IMR-90 (cell line): ENCODE measurements at regions not wholly inside any gene's neighbourhood (a gene's known extent, or its start where the extent isn't known, plus 50 kb on each side); places are given as distances from the start of the nearest gene placed in this dataset.

ENCODE experiments used
- ATAC-seq: fragments of 200-7000 bp; cut with Tn5 transposase; 2 replicates; pipeline ENCODE4 v1.9.1; 2020; ENCODE audit warnings: low read depth, mild to moderate bottlenecking, moderate library complexity
- BruUV-seq: library from RNA; stranded (reverse); fragments of 400-500 nt; replicated peaks from 2 replicates; lab custom pipeline; 2021; lab: Mats Ljungman, UMichigan
- CTCF ChIA-PET: fragments of 300-600 bp; formaldehyde crosslinking; extraction: SDS; loops from one replicate; lab custom pipeline; 2021; ENCODE audit warnings: antibody characterized with exemption; lab: Yijun Ruan, JAX
- POLR2A ChIA-PET: fragments of 300-600 bp; sonication (Branson Sonifier 250); formaldehyde crosslinking; loops from one replicate; lab custom pipeline; 2022; ENCODE audit warnings: antibody characterized with exemption; ENCODE audit not compliant: unreplicated experiment; lab: Charles Lee
- DNase-seq: peaks from one replicate; pipeline ENCODE4 v3.0.0; 2013
- H2AFZ ChIP-seq: replicated peaks from 2 replicates; pipeline ENCODE3; 2013; ENCODE audit warnings: low read length, mild to moderate bottlenecking; ENCODE audit not compliant: poor library complexity
- H2AK5ac ChIP-seq: 2 replicates; pipeline ENCODE4 v1.6.1; 2013; ENCODE audit warnings: low read depth, low read length, inconsistent platforms
- H2AK9ac ChIP-seq: replicated peaks from 2 replicates; pipeline ENCODE3; 2013; ENCODE audit warnings: mild to moderate bottlenecking, low read depth, low read length, moderate library complexity; ENCODE audit not compliant: poor library complexity
- H2BK120ac ChIP-seq: 2 replicates; pipeline ENCODE4 v1.6.1; 2013; ENCODE audit warnings: low read depth, low read length, inconsistent platforms
- H2BK15ac ChIP-seq: 3 replicates; pipeline ENCODE4 v1.6.1; 2013; ENCODE audit warnings: low read depth, low read length, inconsistent platforms
- H2BK20ac ChIP-seq: 2 replicates; pipeline ENCODE4 v1.6.1; 2013; ENCODE audit warnings: low read depth, mild to moderate bottlenecking, inconsistent platforms, low read length, moderate library complexity
- H2BK5ac ChIP-seq: 2 replicates; pipeline ENCODE4 v1.6.1; 2013; ENCODE audit warnings: mild to moderate bottlenecking, low read depth, low read length, inconsistent platforms; ENCODE audit not compliant: poor library complexity, severe bottlenecking
- H3K14ac ChIP-seq: replicated peaks from 2 replicates; pipeline ENCODE4 v1.6.1; 2013; ENCODE audit warnings: low read depth, low read length, inconsistent platforms
- H3K18ac ChIP-seq: 2 replicates; pipeline ENCODE4 v1.6.1; 2013; ENCODE audit warnings: low read depth, low read length, control low read depth
- H3K23ac ChIP-seq: 2 replicates; pipeline ENCODE4 v1.6.1; 2013; ENCODE audit warnings: low read depth, low read length, inconsistent platforms
- H3K27ac ChIP-seq: 2 replicates; pipeline ENCODE4 v1.5.1; 2013; ENCODE audit warnings: mild to moderate bottlenecking, control low read depth, low read length; ENCODE audit not compliant: insufficient read depth
- H3K27me3 ChIP-seq: 2 replicates; pipeline ENCODE4 v1.6.1; 2013; ENCODE audit warnings: low read length; ENCODE audit not compliant: control insufficient read depth, insufficient read depth
- H3K36me3 ChIP-seq: 2 replicates; pipeline ENCODE4 v1.6.1; 2013; ENCODE audit warnings: low read length, mixed read lengths; ENCODE audit not compliant: control insufficient read depth, insufficient read depth
- H3K4ac ChIP-seq: 2 replicates; pipeline ENCODE4 v1.6.1; 2013; ENCODE audit warnings: low read depth, low read length, inconsistent platforms
- H3K4me1 ChIP-seq: 2 replicates; pipeline ENCODE4 v1.6.1; 2013; ENCODE audit warnings: low read length, mixed read lengths; ENCODE audit not compliant: control insufficient read depth, insufficient read depth
- H3K4me2 ChIP-seq: 2 replicates; pipeline ENCODE4 v1.6.1; 2013; ENCODE audit warnings: low read depth, mild to moderate bottlenecking, control low read depth, low read length, moderate library complexity
- H3K4me3 ChIP-seq: 2 replicates; pipeline ENCODE4 v1.5.1; 2013; ENCODE audit warnings: low read depth, mild to moderate bottlenecking, control low read depth, low read length, moderate library complexity; ENCODE audit not compliant: insufficient read depth
- H3K56ac ChIP-seq: 2 replicates; pipeline ENCODE4 v1.6.1; 2013; ENCODE audit warnings: low read length, inconsistent platforms; ENCODE audit not compliant: insufficient read depth; ENCODE audit errors: extremely low read depth
- H3K79me1 ChIP-seq, 2 experiments: 2 replicates each; pipeline ENCODE4 v1.6.1; 2013; ENCODE audit warnings: low read length in 2 of 2, inconsistent platforms in 1 of 2, low read depth in 1 of 2
- H3K9ac ChIP-seq: 2 replicates; pipeline ENCODE4 v1.6.1; 2013; ENCODE audit warnings: low read depth, low read length, control low read depth
- H3K9me1 ChIP-seq: 2 replicates; pipeline ENCODE4 v1.6.1; 2013; ENCODE audit warnings: low read length, inconsistent platforms; ENCODE audit not compliant: insufficient read depth
- H3K9me3 ChIP-seq: 2 replicates; pipeline ENCODE4 v1.6.1; 2013; ENCODE audit warnings: low read length; ENCODE audit not compliant: control insufficient read depth, insufficient read depth
- H4K20me1 ChIP-seq: 2 replicates; pipeline ENCODE4 v1.6.1; 2013; ENCODE audit warnings: low read length, inconsistent platforms; ENCODE audit not compliant: insufficient read depth
- H4K5ac ChIP-seq: 2 replicates; pipeline ENCODE4 v1.6.1; 2013; ENCODE audit warnings: mild to moderate bottlenecking, low read depth, low read length, control low read depth
- H4K8ac ChIP-seq, 2 experiments: 2 replicates each; pipeline ENCODE4 v1.6.1; 2013; ENCODE audit warnings: low read depth in 2 of 2, low read length in 2 of 2, control low read depth in 1 of 2, inconsistent platforms in 1 of 2
- H4K91ac ChIP-seq: 2 replicates; pipeline ENCODE4 v1.6.1; 2013; ENCODE audit warnings: low read depth, low read length, inconsistent platforms; ENCODE audit not compliant: insufficient read depth
- BHLHE40 ChIP-seq: fragments of 150-350 bp; IDR thresholded peaks from 2 replicates; pipeline ENCODE4 v1.6.1; 2016; ENCODE audit warnings: mild to moderate bottlenecking, low read depth, low read length
- MAFK ChIP-seq: IDR thresholded peaks from 2 replicates; pipeline ENCODE4 v1.6.1; 2012; ENCODE audit warnings: low read depth, low read length, improper control_type of control experiment
- MAZ ChIP-seq: IDR thresholded peaks from 2 replicates; pipeline ENCODE4 v1.6.1; 2012; ENCODE audit warnings: low read depth, mild to moderate bottlenecking, low read length, improper control_type of control experiment, moderate library complexity, borderline replicate concordance
- POLR2A ChIP-seq: IDR thresholded peaks from 2 replicates; pipeline ENCODE4 v1.6.1; 2012; ENCODE audit warnings: mild to moderate bottlenecking, low read depth, low read length
- RCOR1 ChIP-seq: IDR thresholded peaks from 2 replicates; pipeline ENCODE4 v1.6.1; 2012; ENCODE audit warnings: mild to moderate bottlenecking, low read length, improper control_type of control experiment; ENCODE audit not compliant: insufficient replicate concordance
- RFX5 ChIP-seq: IDR thresholded peaks from 2 replicates; pipeline ENCODE4 v1.8.0; 2012; ENCODE audit warnings: low read depth, mild to moderate bottlenecking, low read length, moderate library complexity
- SMC3 ChIP-seq: fragments of 150-350 bp; IDR thresholded peaks from 2 replicates; pipeline ENCODE4 v1.6.1; 2016; ENCODE audit warnings: low read depth, mild to moderate bottlenecking, antibody characterized with exemption, low read length, moderate library complexity
- WGBS, 2 experiments: methylation state at CpG; one replicate each; pipeline versions ENCODE4 v1.1.5 to v1.1.7; 2013; ENCODE audit warnings: missing lambda C conversion rate in 2 of 2; ENCODE audit not compliant: insufficient read length in 1 of 2; ENCODE audit errors: extremely low coverage in 2 of 2; 5-methylcytosine and 5-hydroxymethylcytosine counted together
- dilution Hi-C: fragments of 300-500 bp; cut with HindIII; formaldehyde crosslinking; loops from one replicate; pipeline ENCODE4 v1.14.3; 2018; ENCODE audit warnings: low sequenced_read_pairs; ENCODE audit not compliant: unreplicated experiment
- in situ Hi-C: fragments of 300-500 bp; cut with MboI; formaldehyde crosslinking; loops from 3 replicates; pipeline ENCODE4 v1.14.3; 2019; ENCODE audit warnings: low sequenced_read_pairs, inconsistent platforms, mixed read lengths
- intact Hi-C: fragments of 100-400 bp; cut with micrococcal nuclease; formaldehyde crosslinking; loops from 2 replicates; pipeline ENCODE4 v1.10.0; 2022
- TF ChIP-seq, protein P1 (sequence below): conservative IDR thresholded peaks from 2 replicates; pipeline ENCODE4 v1.5.1; 2012; ENCODE audit warnings: mild to moderate bottlenecking, low read depth, low read length, improper control_type of control experiment
- TF ChIP-seq, protein P2 (sequence below): fragments of 150-350 bp; IDR thresholded peaks from 2 replicates; pipeline ENCODE4 v1.6.1; 2017; ENCODE audit warnings: mild to moderate bottlenecking, antibody characterized with exemption, low read length, low read depth

- no peaks in the 10 kb centered on the region for H3K27me3 ChIP-seq
- no peaks in the 10 kb centered on the region for H3K9me1 ChIP-seq
- WGBS, 2 experiments = no CpG with 5 or more reads among the region's 5 CpGs
- H3K18ac ChIP-seq = no peak overlapping the region
- no peak overlapping the region for H2BK5ac ChIP-seq
- POLR2A ChIA-PET = no interaction called here
- no peaks in the 10 kb centered on the region for H3K9me3 ChIP-seq
- no peak overlapping the region for H3K14ac ChIP-seq
- CTCF ChIA-PET = no interaction called here
- H3K36me3 ChIP-seq = no peaks in the 10 kb centered on the region
- H3K4me2 ChIP-seq = no peak overlapping the region
- no peak overlapping the region for H4K5ac ChIP-seq
- no peak overlapping the region for H2AK5ac ChIP-seq
- in situ Hi-C loops (loop anchor here (25.0 kb wide), 1 partner anchor 1781 kb away; no protein-coding TSS in a partner anchor), dilution Hi-C loops (no loop called here), intact Hi-C loops (no loop called here)
- no peaks in the 10 kb centered on the region for H3K79me1 ChIP-seq
- H2AK9ac ChIP-seq = no peak overlapping the region
- ATAC-seq = no peak
- no TSS peak for BruUV-seq
- H2BK15ac ChIP-seq = no peak overlapping the region
- no peak overlapping the region for H2BK120ac ChIP-seq
- H2BK20ac ChIP-seq = no peak overlapping the region
- TF ChIP-seq, protein P1, sequence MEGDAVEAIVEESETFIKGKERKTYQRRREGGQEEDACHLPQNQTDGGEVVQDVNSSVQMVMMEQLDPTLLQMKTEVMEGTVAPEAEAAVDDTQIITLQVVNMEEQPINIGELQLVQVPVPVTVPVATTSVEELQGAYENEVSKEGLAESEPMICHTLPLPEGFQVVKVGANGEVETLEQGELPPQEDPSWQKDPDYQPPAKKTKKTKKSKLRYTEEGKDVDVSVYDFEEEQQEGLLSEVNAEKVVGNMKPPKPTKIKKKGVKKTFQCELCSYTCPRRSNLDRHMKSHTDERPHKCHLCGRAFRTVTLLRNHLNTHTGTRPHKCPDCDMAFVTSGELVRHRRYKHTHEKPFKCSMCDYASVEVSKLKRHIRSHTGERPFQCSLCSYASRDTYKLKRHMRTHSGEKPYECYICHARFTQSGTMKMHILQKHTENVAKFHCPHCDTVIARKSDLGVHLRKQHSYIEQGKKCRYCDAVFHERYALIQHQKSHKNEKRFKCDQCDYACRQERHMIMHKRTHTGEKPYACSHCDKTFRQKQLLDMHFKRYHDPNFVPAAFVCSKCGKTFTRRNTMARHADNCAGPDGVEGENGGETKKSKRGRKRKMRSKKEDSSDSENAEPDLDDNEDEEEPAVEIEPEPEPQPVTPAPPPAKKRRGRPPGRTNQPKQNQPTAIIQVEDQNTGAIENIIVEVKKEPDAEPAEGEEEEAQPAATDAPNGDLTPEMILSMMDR = no peak
- TF ChIP-seq BHLHE40 (no peak), MAFK (no peak), RCOR1 (no peak), RFX5 (no peak), SMC3 (no peak), MAZ (no peak), POLR2A (no peak)
- TF ChIP-seq, protein P2, sequence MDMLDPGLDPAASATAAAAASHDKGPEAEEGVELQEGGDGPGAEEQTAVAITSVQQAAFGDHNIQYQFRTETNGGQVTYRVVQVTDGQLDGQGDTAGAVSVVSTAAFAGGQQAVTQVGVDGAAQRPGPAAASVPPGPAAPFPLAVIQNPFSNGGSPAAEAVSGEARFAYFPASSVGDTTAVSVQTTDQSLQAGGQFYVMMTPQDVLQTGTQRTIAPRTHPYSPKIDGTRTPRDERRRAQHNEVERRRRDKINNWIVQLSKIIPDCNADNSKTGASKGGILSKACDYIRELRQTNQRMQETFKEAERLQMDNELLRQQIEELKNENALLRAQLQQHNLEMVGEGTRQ = no peak
- H3K4ac ChIP-seq = no peak overlapping the region
- no peak for DNase-seq
- H4K20me1 ChIP-seq = no peaks in the 10 kb centered on the region
- no peak overlapping the region for H4K91ac ChIP-seq
- no peak overlapping the region for H2AFZ ChIP-seq
- no peak overlapping the region for H3K9ac ChIP-seq
- no peak overlapping the region for H4K8ac ChIP-seq
- H3K4me3 ChIP-seq = no peak overlapping the region
- no peak overlapping the region for H3K23ac ChIP-seq
- no peak overlapping the region for H3K56ac ChIP-seq
- no peaks in the 10 kb centered on the region for H3K4me1 ChIP-seq
- H3K27ac ChIP-seq = no peak overlapping the region
Measured at GRCh38 chr12:115767916-115768315, 509.6 kb downstream of the MED13L start.
